Calu3 (cell line): ENCODE measurements at regions not wholly inside any gene's neighbourhood (a gene's known extent, or its start where the extent isn't known, plus 50 kb on each side); places are given as distances from the start of the nearest gene placed in this dataset.

ENCODE experiments used
- BruUV-seq: library from RNA; stranded (reverse); fragments of 400-500 nt; replicated peaks from 2 replicates; lab custom pipeline; 2021; lab: Mats Ljungman, UMichigan
- CTCF ChIA-PET: fragments of 300-600 bp; sonication (Branson Sonifier 250); formaldehyde crosslinking; loops from one replicate; lab custom pipeline; 2022; ENCODE audit warnings: antibody characterized with exemption; lab: Charles Lee
- DNase-seq: peaks from one replicate; pipeline ENCODE4 v3.0.0; 2022
- H3K27ac Mint-ChIP-seq: one replicate; pipeline ENCODE4 v1.8.0; 2022; ENCODE audit warnings: mixed read lengths; ENCODE audit not compliant: unreplicated experiment
- H3K27me3 Mint-ChIP-seq: one replicate; pipeline ENCODE4 v1.8.0; 2022; ENCODE audit warnings: mixed read lengths; ENCODE audit not compliant: unreplicated experiment
- H3K36me3 Mint-ChIP-seq: one replicate; pipeline ENCODE4 v1.8.0; 2022; ENCODE audit warnings: mild to moderate bottlenecking, moderate library complexity, mixed read lengths; ENCODE audit not compliant: insufficient read depth, unreplicated experiment
- H3K4me1 Mint-ChIP-seq: one replicate; pipeline ENCODE4 v1.8.0; 2022; ENCODE audit warnings: mild to moderate bottlenecking, low read depth, mixed read lengths; ENCODE audit not compliant: unreplicated experiment
- H3K4me3 Mint-ChIP-seq: one replicate; pipeline ENCODE4 v1.8.0; 2022; ENCODE audit warnings: mild to moderate bottlenecking, low read depth, moderate library complexity, mixed read lengths; ENCODE audit not compliant: unreplicated experiment
- H3K9me3 Mint-ChIP-seq: one replicate; pipeline ENCODE4 v1.8.0; 2022; ENCODE audit warnings: low read depth, mixed read lengths; ENCODE audit not compliant: unreplicated experiment
- intact Hi-C: fragments of 100-400 bp; cut with micrococcal nuclease; formaldehyde crosslinking; loops from one replicate; pipeline ENCODE4 v1.10.0; 2022; ENCODE audit not compliant: unreplicated experiment
- TF ChIP-seq, protein P1 (sequence below): fragments of 200-600 bp; IDR thresholded peaks from one replicate; pipeline ENCODE4 v1.8.0; 2022; ENCODE audit warnings: antibody characterized with exemption; ENCODE audit not compliant: unreplicated experiment

- H3K27me3 Mint-ChIP-seq, result no peaks in the 10 kb centered on the region
- no peak overlapping the region for H3K4me3 Mint-ChIP-seq
- BruUV-seq, result no TSS peak
- intact Hi-C loops, result no loop called here
- H3K36me3 Mint-ChIP-seq, result no peaks in the 10 kb centered on the region
- TF ChIP-seq, protein P1, sequence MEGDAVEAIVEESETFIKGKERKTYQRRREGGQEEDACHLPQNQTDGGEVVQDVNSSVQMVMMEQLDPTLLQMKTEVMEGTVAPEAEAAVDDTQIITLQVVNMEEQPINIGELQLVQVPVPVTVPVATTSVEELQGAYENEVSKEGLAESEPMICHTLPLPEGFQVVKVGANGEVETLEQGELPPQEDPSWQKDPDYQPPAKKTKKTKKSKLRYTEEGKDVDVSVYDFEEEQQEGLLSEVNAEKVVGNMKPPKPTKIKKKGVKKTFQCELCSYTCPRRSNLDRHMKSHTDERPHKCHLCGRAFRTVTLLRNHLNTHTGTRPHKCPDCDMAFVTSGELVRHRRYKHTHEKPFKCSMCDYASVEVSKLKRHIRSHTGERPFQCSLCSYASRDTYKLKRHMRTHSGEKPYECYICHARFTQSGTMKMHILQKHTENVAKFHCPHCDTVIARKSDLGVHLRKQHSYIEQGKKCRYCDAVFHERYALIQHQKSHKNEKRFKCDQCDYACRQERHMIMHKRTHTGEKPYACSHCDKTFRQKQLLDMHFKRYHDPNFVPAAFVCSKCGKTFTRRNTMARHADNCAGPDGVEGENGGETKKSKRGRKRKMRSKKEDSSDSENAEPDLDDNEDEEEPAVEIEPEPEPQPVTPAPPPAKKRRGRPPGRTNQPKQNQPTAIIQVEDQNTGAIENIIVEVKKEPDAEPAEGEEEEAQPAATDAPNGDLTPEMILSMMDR, result no peak
- CTCF ChIA-PET, result no interaction called here
- H3K4me1 Mint-ChIP-seq, result peaks cover 8% of the 10 kb centered on the region
- no peak for DNase-seq
- no peaks in the 10 kb centered on the region for H3K9me3 Mint-ChIP-seq
- no peak overlapping the region for H3K27ac Mint-ChIP-seq
Measured at GRCh38 chr3:16803019-16803418, 81.7 kb upstream of the PLCL2 start.

- Mint-ChIP-seq H3K36me3 (no peaks in the 10 kb centered on the region), H3K27ac (no peak overlapping the region), H3K4me1 (peaks cover 3% of the 10 kb centered on the region), H3K9me3 (no peaks in the 10 kb centered on the region), H3K4me3 (no peak overlapping the region), H3K27me3 (no peaks in the 10 kb centered on the region)
- TF ChIP-seq, protein P1, result no peak
- CTCF ChIA-PET, result interaction anchor here (0.6 kb wide), 1 partner anchor 76 kb away, joined by 8 read pairs; no protein-coding TSS in a partner anchor
- no TSS peak for BruUV-seq
- intact Hi-C loops, result no loop called here
- DNase-seq, result no peak
Measured at GRCh38 chr3:16807391-16807790, 77.4 kb upstream of the PLCL2 start.

GRCh38 chr3:16808393-16809107, 76.2 kb upstream of the PLCL2 start:
- H3K36me3 Mint-ChIP-seq, result no peaks in the 10 kb centered on the region
- intact Hi-C loops, result no loop called here
- no peak overlapping the region for H3K27ac Mint-ChIP-seq

DNA sequence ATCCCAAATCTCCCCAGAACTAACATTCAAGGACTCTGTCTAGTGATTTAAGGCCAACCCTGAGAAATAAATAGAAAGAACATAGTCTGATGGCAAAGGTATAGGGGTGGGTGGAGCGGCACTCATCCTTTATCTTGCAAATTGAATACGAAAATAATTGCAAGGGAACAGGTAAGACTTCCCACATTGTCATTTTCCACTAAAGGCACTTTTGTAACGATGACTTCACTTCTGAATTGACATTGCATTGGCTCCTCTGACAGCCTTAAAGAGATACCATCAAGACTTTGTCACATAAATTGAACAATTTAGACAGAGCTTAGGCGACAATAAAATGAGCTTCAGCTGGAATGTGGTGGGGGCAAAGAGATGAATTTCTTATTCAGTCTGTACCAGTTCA, 75.3 kb upstream of the PLCL2 start:
- Mint-ChIP-seq H3K36me3 (no peaks in the 10 kb centered on the region), H3K9me3 (no peaks in the 10 kb centered on the region), H3K27me3 (no peaks in the 10 kb centered on the region), H3K4me1 (no peaks in the 10 kb centered on the region), H3K4me3 (no peak overlapping the region), H3K27ac (no peak overlapping the region)
- no peak for DNase-seq
- CTCF ChIA-PET, result interaction anchor here (0.7 kb wide), 2 partner anchors 34 to 160 kb away, joined by 5 to 7 read pairs; no protein-coding TSS in a partner anchor
- TF ChIP-seq, protein P1, result no peak
- BruUV-seq, result no TSS peak
- intact Hi-C loops, result no loop called here

More at GRCh38 chr3:16808393-16809107, 76.2 kb upstream of the PLCL2 start:
- Mint-ChIP-seq H3K9me3 (no peaks in the 10 kb centered on the region), H3K27me3 (no peaks in the 10 kb centered on the region), H3K4me3 (no peak overlapping the region), H3K4me1 (no peaks in the 10 kb centered on the region)
- no peak for DNase-seq
- BruUV-seq, result no TSS peak
- CTCF ChIA-PET, result no interaction called here
- TF ChIP-seq, protein P1, result no peak
